ENCODE measurements at regions not wholly inside any gene's neighbourhood (a gene's known extent, or its start where the extent isn't known, plus 50 kb on each side); places are given as distances from the start of the nearest gene placed in this dataset.

DNA sequence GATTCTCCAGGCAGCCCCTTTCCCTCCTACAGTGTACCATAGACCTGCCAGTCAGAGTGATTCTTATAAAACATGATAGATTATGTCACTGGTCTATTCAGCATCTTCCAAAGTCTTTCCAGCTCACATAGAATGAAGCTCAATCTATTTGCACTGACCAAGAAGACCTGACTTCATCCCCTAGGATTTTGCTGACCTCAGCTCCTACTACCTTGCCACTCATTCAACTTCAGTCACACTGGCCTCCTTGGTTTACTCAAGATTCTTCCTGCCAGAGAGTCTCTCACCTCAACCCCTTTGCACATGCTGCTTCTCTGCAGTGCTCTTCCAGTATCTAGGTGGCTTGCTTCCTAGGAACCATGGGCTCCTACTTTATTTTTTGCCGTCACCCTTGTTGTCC, 392.9 kb downstream of the PID1 start:
- ATAC-seq (replicated peaks in 1 of 2) = no peak
- H3K27me3 Mint-ChIP-seq (ENCODE audit: low read depth) = no peaks in the 10 kb centered on the region
- no peaks in the 10 kb centered on the region for H3K4me1 Mint-ChIP-seq (ENCODE audit: low read depth)
- DNase-seq = no peak
- H3K9me3 Mint-ChIP-seq = peaks cover 7 to 9% of the 10 kb centered on the region in 2 donors
- no peak overlapping the region for H3K4me3 Mint-ChIP-seq
- H3K27ac Mint-ChIP-seq = no peak overlapping the region
- H3K36me3 Mint-ChIP-seq (ENCODE audit: insufficient read depth in 2 of 2) = no peaks in the 10 kb centered on the region

DNA sequence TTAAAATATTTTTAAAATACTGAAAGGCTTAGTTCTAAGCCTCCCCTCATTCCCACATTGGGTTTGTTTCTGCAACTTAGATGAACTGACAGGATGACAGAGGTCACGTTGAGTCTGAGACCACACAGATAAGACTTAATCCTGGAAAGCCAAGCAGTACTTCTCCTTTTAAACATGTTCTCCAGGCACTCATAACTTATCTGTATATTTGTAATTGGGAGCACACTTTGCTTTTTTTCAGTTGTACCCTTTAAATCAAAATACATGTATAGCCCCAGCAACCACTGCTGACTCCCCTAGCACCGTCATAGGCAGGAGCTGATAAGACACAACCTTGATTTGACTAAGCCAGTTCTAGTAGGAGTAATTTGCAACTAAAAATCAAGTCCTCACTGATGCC, 394.8 kb downstream of the PID1 start:
- Mint-ChIP-seq H3K4me3 (no peak overlapping the region), H3K9me3 (peaks cover 7 to 8% of the 10 kb centered on the region in 2 donors), H3K27ac (no peak overlapping the region), H3K27me3 (ENCODE audit: low read depth) (no peaks in the 10 kb centered on the region), H3K36me3 (ENCODE audit: insufficient read depth in 2 of 2) (no peaks in the 10 kb centered on the region), H3K4me1 (ENCODE audit: low read depth) (no peaks in the 10 kb centered on the region)
- no peak for ATAC-seq (replicated peaks in 1 of 2)
- no peak for DNase-seq

DNA sequence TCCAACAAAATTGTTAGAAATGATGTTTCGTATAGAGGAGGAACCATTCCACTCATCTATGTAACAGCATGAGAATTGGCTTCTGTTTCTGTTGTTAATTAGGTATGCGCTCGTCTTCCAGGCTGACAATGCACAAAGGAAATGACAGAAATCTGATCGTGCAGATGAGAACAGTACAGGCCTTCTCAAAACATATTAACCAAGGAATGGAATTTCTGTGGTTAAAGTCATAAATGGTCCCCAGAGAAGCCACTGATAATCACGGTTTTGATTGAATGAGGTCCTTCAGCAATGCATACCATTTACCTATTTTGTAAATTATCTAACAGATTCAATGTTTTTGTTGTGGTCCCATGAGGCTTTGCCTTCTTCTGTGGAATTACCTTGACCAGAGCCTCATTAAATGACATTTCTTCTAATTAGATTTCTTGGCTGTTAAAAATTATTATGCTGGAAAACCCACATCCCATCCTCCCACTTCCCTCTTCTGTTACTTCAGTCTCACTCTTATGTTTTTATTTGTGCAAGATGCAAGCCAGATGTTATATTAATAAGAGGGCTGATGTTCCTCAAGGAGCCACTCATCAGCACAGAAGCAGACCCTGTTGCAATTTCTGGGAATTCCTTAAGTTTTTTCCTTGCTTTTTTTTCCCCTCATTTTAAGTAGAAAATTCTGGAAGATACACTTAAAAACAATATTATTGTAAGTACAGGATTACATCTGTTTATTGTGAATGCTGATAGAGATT, 395.8 kb downstream of the PID1 start:
- ATAC-seq (replicated peaks in 1 of 2) = no peak
- Mint-ChIP-seq H3K4me1 (ENCODE audit: low read depth) (no peaks in the 10 kb centered on the region), H3K27me3 (ENCODE audit: low read depth) (no peaks in the 10 kb centered on the region), H3K9me3 (peaks cover 8 to 10% of the 10 kb centered on the region in 2 donors), H3K27ac (no peak overlapping the region), H3K36me3 (ENCODE audit: insufficient read depth in 2 of 2) (no peaks in the 10 kb centered on the region), H3K4me3 (no peak overlapping the region)
- no peak for DNase-seq

DNA sequence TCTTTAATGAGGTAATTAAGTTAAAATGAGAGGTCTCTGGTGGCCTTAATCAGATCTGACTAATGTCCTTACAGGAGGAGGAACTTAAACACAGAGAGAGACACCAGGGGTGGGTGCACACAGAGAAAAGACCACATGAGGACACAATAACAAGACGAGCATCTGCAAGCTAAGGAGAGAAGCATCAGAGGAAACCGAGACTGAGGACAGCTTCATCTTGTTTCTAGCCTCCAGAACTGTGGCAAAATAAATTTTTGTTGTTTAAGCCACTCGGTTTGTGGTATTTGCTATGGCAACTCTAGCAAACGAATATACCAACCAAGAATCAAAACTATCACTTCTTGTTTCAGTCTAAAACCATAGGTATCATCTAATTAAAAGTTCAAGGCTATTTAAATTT, 400.1 kb downstream of the PID1 start:
- Mint-ChIP-seq H3K4me1 (ENCODE audit: low read depth) (no peaks in the 10 kb centered on the region), H3K9me3 (peaks cover 2 to 7% of the 10 kb centered on the region in 2 donors), H3K36me3 (ENCODE audit: insufficient read depth in 2 of 2) (peaks cover 0 to 1% of the 10 kb centered on the region in 2 donors), H3K27ac (no peak overlapping the region), H3K4me3 (no peak overlapping the region), H3K27me3 (ENCODE audit: low read depth) (no peaks in the 10 kb centered on the region)
- DNase-seq (no peak), ATAC-seq (replicated peaks in 1 of 2) (no peak)

DNA sequence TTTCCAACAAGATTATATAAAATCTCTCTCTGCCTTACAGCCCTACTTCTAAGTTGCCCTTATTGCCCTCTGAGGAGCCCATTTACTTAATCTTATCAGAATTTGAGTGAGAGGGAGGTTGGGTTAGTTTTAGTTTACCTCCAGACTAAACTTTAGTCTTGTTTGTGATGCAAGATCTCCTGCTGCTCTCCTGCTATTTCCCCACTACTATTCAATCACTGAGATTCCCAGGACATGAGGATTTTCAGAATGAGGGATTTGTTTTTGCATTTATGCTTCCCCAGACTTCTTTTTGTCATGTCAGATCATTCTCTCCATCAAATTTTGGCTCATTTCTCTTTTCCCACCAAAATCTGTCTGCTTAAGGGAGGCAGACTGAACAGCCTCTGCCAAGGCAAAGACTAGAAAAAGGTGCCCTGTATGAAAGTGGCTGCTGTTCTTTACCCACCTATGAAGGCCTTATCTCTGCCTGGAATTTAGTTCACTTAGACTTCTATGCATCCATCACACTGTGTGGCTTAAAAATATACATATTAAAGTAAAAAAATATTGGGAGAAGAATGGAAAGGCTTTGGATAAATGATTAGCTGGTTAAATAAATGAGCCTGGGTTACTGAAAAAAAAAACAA, 401.3 kb downstream of the PID1 start:
- Mint-ChIP-seq H3K4me3 (no peak overlapping the region), H3K36me3 (ENCODE audit: insufficient read depth in 2 of 2) (peaks cover 0 to 1% of the 10 kb centered on the region in 2 donors), H3K9me3 (peaks cover 5 to 7% of the 10 kb centered on the region in 2 donors), H3K27me3 (ENCODE audit: low read depth) (no peaks in the 10 kb centered on the region), H3K27ac (no peak overlapping the region), H3K4me1 (ENCODE audit: low read depth) (no peaks in the 10 kb centered on the region)
- ATAC-seq (replicated peaks in 1 of 2) (no peak), DNase-seq (no peak)

DNA sequence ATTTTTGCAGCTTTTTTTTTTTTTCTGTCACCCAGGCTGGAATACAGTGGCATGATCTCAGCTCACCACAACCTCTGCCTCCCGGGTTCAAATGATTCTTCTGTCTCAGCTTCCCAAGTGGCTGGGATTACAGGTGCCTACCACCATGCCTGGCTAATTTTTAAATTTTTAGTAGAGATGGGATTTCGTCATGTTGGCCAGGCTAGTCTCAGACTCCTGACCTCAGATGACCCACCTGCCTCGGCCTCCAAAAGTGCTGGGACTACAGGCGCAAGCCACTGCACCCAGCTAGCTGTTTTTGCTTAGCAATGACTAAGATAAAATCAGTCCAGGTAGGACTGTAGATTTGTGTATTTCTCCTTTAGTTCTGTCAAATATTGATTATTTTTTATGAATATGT, 403.7 kb downstream of the PID1 start:
- ATAC-seq (replicated peaks in 1 of 2) = no peak
- no peak for DNase-seq
- Mint-ChIP-seq H3K27me3 (ENCODE audit: low read depth) (no peaks in the 10 kb centered on the region), H3K27ac (no peak overlapping the region), H3K36me3 (ENCODE audit: insufficient read depth in 2 of 2) (peaks cover 0 to 1% of the 10 kb centered on the region in 2 donors), H3K4me3 (no peak overlapping the region), H3K4me1 (ENCODE audit: low read depth) (no peaks in the 10 kb centered on the region), H3K9me3 (peaks cover 6 to 7% of the 10 kb centered on the region in 2 donors)

DNA sequence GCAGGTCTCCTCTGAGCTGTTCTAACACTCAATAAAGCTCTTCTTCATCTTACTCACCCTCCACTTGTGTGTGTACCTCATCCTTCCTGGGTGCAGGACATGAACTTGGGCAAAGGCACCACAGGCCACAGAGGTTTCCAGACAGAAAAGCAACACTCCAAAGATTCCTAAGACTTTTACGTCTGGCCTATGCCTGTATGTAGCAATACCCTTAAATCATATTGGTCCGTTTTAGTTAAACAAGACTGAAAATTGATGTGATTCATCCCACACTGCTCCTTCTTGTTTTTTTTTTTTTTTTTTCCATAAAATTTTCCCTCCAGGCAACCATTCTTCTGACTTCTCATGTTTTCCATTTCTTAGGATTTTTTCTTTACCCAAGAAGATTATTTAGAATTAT, 404.3 kb downstream of the PID1 start:
- DNase-seq (no peak), ATAC-seq (replicated peaks in 1 of 2) (no peak)
- no peaks in the 10 kb centered on the region for H3K4me1 Mint-ChIP-seq (ENCODE audit: low read depth)
- peaks cover 0 to 1% of the 10 kb centered on the region in 2 donors for H3K36me3 Mint-ChIP-seq (ENCODE audit: insufficient read depth in 2 of 2)
- H3K27ac Mint-ChIP-seq = no peak overlapping the region
- H3K27me3 Mint-ChIP-seq (ENCODE audit: low read depth) = no peaks in the 10 kb centered on the region
- H3K4me3 Mint-ChIP-seq = no peak overlapping the region
- H3K9me3 Mint-ChIP-seq = peaks cover 6 to 7% of the 10 kb centered on the region in 2 donors

DNA sequence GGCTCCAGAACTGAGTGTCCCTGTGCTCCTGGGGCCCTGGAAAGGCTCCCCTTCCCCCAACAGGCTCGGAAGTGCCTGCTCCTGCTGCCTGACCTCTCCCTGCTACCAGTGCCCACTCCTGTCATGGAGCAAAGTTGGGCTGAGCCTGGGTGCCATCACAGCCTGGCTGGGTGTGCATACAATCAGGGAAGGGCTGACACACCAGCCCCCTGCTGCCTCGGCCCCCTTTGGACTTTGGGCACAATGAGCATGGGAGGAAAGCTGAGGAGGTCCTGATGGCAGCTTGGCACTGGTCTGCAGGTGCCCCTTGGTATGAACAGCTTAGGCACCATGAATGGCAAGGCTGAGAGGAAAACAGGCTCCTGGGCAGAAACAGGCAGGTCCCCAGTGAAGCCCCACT, 405.0 kb downstream of the PID1 start:
- Mint-ChIP-seq H3K27me3 (ENCODE audit: low read depth) (no peaks in the 10 kb centered on the region), H3K36me3 (ENCODE audit: insufficient read depth in 2 of 2) (peaks cover 0 to 1% of the 10 kb centered on the region in 2 donors), H3K4me1 (ENCODE audit: low read depth) (no peaks in the 10 kb centered on the region), H3K9me3 (peaks cover 6 to 7% of the 10 kb centered on the region in 2 donors), H3K4me3 (no peak overlapping the region), H3K27ac (no peak overlapping the region)
- DNase-seq = no peak
- no peak for ATAC-seq (replicated peaks in 1 of 2)

DNA sequence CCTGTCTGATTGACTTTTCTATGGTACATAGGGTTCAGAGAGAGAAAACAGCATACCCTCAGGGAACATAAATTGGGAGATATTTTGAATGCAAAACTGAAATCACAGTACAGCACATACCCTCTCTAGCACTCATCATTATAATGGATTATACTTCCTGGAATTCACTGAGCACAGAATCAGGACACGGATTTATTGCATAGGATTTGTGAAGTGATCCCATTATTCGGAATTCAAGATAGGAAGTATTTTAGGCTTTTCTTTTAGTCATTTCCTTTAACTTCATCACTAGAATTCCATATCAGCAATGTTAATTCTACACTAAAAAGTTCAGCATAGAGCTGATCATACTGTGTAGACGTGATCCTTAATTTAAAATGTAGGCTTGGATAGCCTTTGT, 407.0 kb downstream of the PID1 start:
- no peaks in the 10 kb centered on the region for H3K27me3 Mint-ChIP-seq (ENCODE audit: low read depth)
- no peaks in the 10 kb centered on the region for H3K36me3 Mint-ChIP-seq (ENCODE audit: insufficient read depth in 2 of 2)
- H3K4me1 Mint-ChIP-seq (ENCODE audit: low read depth) = no peaks in the 10 kb centered on the region
- DNase-seq = no peak
- H3K4me3 Mint-ChIP-seq = no peak overlapping the region
- no peak for ATAC-seq (replicated peaks in 1 of 2)
- H3K9me3 Mint-ChIP-seq = peaks cover 4 to 7% of the 10 kb centered on the region in 2 donors
- no peak overlapping the region for H3K27ac Mint-ChIP-seq

DNA sequence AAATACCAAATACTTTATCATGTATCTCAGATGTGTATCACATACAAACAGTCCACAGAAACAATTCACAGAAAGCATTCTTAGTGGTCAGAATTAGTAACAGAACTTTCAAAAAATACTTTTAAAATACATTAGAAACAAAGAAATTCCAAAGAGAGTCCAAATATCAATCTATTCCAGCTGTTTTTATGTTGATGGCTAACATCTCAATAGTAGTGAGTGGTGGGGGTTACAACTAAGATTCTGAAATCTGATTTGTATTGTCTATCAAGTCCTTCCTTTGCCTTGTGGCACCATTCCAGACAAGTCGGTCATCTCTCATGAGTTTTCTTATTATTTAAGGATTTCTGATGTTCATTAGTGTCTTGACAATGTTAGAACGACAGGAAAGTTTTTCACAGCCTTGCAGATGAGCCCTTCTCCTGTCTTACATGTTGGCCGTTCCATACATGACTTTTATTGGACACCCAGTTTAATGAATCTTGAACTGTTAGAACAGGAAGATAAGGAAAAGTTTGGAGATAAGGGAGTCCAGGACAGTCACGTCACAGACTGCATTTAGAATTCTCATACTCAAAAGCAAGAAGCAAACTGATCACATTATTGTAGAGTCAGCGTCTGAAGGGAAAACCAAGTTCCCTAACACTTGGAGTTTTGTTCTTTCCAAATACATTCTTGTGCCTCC, 410.3 kb downstream of the PID1 start:
- Mint-ChIP-seq H3K4me1 (ENCODE audit: low read depth) (no peaks in the 10 kb centered on the region), H3K36me3 (ENCODE audit: insufficient read depth in 2 of 2) (no peaks in the 10 kb centered on the region), H3K9me3 (peaks cover 9 to 10% of the 10 kb centered on the region in 2 donors), H3K27me3 (ENCODE audit: low read depth) (no peaks in the 10 kb centered on the region), H3K4me3 (no peak overlapping the region), H3K27ac (no peak overlapping the region)
- DNase-seq (no peak), ATAC-seq (replicated peaks in 1 of 2) (no peak)

DNA sequence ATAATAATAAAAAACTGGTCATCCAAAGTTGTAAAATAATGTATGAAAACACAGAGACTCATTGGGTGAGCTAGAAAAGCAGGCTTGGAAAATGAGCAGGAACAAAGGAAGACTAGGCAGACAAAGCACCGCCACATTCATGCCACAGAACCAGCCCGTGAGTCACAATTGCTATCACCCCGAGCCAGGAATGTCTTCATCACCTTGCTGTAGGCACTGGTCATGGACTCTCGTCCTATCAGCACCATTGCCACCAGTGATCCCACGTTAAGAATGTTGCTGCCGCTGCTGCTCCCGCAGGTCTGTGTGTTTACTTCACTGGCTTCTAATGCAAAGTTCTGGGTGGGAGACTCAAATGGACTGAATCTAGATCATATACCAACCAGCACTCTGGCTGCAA, 417.9 kb downstream of the PID1 start:
- ATAC-seq (replicated peaks in 1 of 2) (no peak), DNase-seq (no peak)
- H3K4me1 Mint-ChIP-seq (ENCODE audit: low read depth) = no peaks in the 10 kb centered on the region
- H3K36me3 Mint-ChIP-seq (ENCODE audit: insufficient read depth in 2 of 2) = no peaks in the 10 kb centered on the region
- H3K4me3 Mint-ChIP-seq = no peak overlapping the region
- H3K27ac Mint-ChIP-seq = no peak overlapping the region
- H3K27me3 Mint-ChIP-seq (ENCODE audit: low read depth) = no peaks in the 10 kb centered on the region
- H3K9me3 Mint-ChIP-seq = peaks cover 6 to 11% of the 10 kb centered on the region in 2 donors

DNA sequence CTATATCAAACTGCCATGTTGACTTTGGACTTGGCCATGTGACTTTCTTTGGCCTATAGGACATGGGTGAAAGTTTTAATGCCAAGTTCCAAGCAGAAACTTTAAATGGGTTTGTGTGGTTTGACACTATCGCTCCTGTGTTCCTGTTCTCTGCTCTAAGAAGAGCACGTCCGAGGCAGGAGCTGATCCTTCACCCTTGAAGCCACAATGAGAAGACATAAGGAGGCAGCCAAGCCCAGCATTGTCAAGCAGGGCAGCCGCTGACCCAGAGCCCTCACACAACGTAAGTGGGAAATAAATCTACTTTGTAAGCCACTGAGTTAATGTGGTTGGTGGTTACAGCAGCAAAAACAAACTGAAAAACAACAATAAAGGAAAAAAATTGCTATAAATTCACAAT, 422.4 kb downstream of the PID1 start:
- Mint-ChIP-seq H3K36me3 (ENCODE audit: insufficient read depth in 2 of 2) (no peaks in the 10 kb centered on the region), H3K4me3 (no peak overlapping the region), H3K4me1 (ENCODE audit: low read depth) (no peaks in the 10 kb centered on the region), H3K27ac (no peak overlapping the region), H3K27me3 (ENCODE audit: low read depth) (no peaks in the 10 kb centered on the region), H3K9me3 (peaks cover 3 to 5% of the 10 kb centered on the region in 2 donors)
- DNase-seq = no peak
- no peak for ATAC-seq (replicated peaks in 1 of 2)

DNA sequence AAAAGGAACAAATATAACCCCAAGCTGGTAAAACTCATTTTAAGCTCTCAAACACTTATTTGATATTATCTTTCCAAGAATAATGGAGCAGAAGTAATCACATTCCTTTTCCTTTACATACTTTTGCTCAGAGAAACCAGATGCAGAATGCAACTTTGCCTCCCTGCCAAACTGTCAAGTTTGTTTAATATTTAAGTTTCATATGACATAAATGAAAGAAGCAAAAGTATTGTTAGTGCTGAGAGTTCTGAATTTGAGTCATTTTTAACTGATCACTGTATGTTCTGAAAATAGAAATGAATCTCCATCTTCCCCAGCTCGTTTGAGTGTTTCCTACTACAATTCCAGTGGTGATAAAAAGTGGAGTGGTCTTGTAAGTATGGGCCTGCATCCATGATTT, 423.4 kb downstream of the PID1 start:
- no peaks in the 10 kb centered on the region for H3K27me3 Mint-ChIP-seq (ENCODE audit: low read depth)
- no peak for ATAC-seq (replicated peaks in 1 of 2)

More for the DNA sequence above, 423.4 kb downstream of the PID1 start:
- Mint-ChIP-seq H3K4me3 (no peak overlapping the region), H3K4me1 (ENCODE audit: low read depth) (no peaks in the 10 kb centered on the region), H3K27ac (no peak overlapping the region), H3K9me3 (peaks cover 3 to 5% of the 10 kb centered on the region in 2 donors), H3K36me3 (ENCODE audit: insufficient read depth in 2 of 2) (no peaks in the 10 kb centered on the region)
- no peak for DNase-seq
